Stimulated activated CD8-positive, alpha-beta memory T cell treated with anti-CD3 and anti-CD28 coated beads, Interleukin-12 subunit alpha, Interleukin-12 subunit beta, amount 100 ng/mL, for 24 hours (primary cell): ENCODE measurements at regions not wholly inside any gene's neighbourhood (a gene's known extent, or its start where the extent isn't known, plus 50 kb on each side); places are given as distances from the start of the nearest gene placed in this dataset.
A peak's percentile ranks its signal among the peaks of the same experiment; 100 is the strongest.

ENCODE experiments used
- DNase-seq: peaks from one replicate; pipeline ENCODE4 v3.0.0-alpha.2; 2020; ENCODE audit errors: extremely low read depth

GRCh38 chr11:16685914-16686313 lies 52.5 kb upstream of the C11orf58 start:
- no peak for DNase-seq

GRCh38 chr11:16678466-16679116 lies 59.9 kb upstream of the C11orf58 start:
- no peak for DNase-seq

GRCh38 chr11:16669799-16670415 lies 68.5 kb upstream of the C11orf58 start:
- no peak for DNase-seq

- no peak for DNase-seq
Observed at GRCh38 chr11:16632295-16633200, 105.9 kb upstream of the C11orf58 start.

GRCh38 chr11:16630651-16631050 lies 107.8 kb upstream of the C11orf58 start:
- no peak for DNase-seq

GRCh38 chr11:16618431-16618830 lies 120.0 kb upstream of the C11orf58 start:
- DNase-seq: no peak

DNA sequence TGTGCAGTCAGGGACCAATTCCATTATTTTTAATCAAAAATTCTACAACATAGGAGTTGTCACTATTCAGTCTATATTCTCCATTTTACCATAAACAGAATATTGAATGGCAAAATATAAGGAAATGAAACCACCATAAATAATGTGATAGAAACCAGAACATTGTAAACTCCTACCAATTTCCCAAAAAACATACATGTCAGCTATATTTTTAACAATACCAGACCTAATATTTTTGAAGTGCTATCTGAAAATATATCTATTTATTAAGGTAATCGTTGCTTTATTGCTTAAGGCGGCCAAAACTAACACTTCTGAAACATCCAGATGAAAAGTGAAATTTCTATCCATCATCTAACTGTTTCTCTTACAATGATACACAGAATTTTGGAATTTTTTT lies 123.0 kb upstream of the C11orf58 start:
- DNase-seq: no peak

- peak; percentile 31 for DNase-seq
Observed at GRCh38 chr11:16613512-16614381, 124.7 kb upstream of the C11orf58 start.

- no peak for DNase-seq
Observed at GRCh38 chr11:16613262-16613511, 125.3 kb upstream of the C11orf58 start.

GRCh38 chr11:16612566-16613261 lies 125.7 kb upstream of the C11orf58 start:
- no peak for DNase-seq

DNA sequence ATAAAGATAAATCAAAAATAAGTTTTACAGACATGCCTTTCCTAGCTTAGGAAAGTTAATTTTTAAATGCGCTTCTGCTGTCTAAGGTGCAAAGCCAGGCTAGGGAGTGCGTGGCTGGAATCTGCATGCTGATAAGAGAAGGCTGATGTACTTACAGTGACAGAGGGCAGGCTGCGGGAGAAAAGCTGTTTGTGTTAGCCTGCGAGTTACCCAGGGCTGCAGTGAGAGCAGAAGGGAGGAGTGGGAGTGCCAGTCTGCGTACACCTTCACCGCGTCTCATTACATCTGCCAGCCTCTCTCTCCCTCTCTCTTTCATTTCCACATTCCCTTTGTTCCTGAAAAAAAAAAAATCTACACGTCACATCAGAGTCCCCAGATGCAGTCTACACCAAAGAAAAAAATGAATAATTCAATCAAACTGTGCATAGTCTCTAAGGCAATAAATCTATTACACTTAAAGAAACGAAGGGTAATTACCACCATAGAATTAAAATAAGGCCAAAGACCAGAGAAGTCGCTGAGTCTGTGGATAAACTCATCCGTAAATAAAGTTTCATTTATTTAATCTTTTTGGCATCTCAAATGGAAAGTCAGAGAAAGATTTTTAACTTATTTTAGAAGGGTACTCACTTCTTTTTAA lies 126.4 kb upstream of the C11orf58 start:
- no peak for DNase-seq

GRCh38 chr11:16611401-16611921 lies 127.0 kb upstream of the C11orf58 start:
- no peak for DNase-seq

DNA sequence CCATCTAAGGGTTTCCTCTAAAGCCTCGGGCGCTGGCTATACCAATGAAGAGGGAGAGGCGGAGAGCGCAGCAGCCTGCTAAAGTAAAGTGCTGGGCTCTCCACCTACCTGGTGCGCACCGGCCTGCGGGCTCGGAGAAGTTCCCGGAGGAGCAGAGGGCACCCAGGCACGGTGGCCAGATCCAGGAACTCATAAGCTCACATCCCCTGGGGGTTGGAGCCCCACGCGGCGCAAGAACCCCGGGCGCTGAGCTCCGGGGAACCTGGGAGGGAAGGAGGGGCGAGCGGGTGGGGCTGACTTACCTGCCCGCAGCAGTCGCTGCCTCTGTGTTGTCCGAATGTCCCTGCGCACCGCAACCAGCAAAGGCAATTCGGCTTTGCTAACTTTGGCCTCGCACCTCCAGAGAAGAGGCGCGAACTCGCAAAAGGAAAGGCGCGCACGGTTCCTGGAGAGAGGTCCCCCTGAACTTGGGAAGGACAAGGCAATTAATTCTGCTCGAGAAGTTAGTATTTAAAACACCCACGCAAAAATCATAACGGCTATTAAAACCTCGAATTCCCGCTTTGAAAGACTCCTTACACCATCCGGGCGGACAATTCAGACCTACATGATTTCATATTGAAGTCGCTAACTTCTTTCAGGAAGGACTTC lies 127.6 kb upstream of the C11orf58 start:
- DNase-seq: no peak

- DNase-seq: no peak
Observed at GRCh38 chr11:16610213-16610737, 128.2 kb upstream of the C11orf58 start.

DNA sequence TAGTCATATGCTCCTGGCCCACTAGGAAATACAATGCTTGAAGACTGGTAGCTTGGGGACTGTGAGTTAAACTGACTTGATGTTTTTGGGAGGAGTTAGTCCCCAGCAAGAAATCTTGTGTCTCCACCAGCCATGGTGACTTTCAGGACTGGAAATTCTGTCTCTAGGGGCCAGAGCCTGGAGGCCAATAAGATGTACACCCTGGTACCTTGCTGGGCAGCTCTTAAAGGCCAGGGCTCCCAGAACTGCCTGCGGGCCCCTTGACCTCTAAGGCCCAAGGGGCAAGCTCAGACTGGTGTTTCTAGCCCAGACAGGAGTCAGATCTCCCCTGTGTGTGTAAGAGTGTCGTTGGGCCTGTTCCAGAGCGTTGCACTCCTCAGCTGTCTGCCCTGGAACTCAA lies 128.7 kb upstream of the C11orf58 start:
- DNase-seq: no peak

- no peak for DNase-seq
Observed at GRCh38 chr11:16607675-16608644, 130.5 kb upstream of the C11orf58 start.

- DNase-seq: no peak
Observed at GRCh38 chr11:16606784-16607674, 131.4 kb upstream of the C11orf58 start.
